Midbrain (tissue), 1 donor: ENCODE measurements at regions not wholly inside any gene's neighbourhood (a gene's known extent, or its start where the extent isn't known, plus 50 kb on each side); places are given as distances from the start of the nearest gene placed in this dataset.

ENCODE experiments used
- DNase-seq: peaks from one replicate; lab custom pipeline; 2025; lab: John Stamatoyannopoulos, UW

DNA sequence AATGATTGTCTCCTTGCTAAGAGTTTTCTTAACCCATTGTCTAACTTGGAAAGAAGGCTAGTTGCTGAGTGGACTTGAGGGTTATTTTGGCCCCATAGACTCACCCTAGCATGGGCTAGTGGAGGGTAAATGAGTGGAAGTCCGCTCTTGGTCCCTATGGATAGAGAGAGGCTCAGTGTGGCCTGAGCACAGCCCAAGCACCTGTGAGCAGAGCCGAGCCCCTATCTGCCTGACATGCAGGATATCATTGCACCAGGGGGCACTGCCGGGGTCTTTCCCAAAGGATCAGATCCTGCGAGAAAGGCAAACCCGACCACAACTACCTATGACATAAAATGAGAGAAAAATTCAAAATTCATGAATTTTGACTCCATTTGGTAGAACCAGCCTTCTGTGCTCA is 70.6 kb upstream of the GGTLC1 start:
- DNase-seq, result no peak

GRCh38 chr20:24056491-24056890 is 67.9 kb upstream of the GGTLC1 start:
- DNase-seq, result no peak

GRCh38 chr20:24052599-24053275 is 64.2 kb upstream of the GGTLC1 start:
- no peak for DNase-seq

GRCh38 chr20:24051160-24051559 is 62.6 kb upstream of the GGTLC1 start:
- DNase-seq, result no peak

DNA sequence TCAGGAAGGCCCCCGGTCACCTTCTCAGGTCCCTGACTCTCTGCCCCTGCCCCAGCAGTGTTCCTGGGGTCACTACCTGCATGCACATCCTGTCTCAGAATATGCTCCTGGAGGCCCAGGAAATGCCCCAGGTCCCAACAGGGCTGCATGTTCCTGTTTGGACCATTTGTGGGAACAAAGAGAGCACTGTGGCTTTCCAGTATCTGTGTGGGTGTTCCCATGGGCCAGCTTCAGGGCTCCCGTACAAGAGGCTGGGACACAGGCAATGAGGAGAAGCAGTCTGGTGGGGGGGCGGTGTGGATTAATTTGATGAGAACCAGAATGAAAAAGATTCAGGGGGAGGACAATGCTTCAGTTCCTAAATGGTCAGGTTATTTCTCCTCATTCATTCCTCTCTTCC is 61.5 kb upstream of the GGTLC1 start:
- no peak for DNase-seq

DNA sequence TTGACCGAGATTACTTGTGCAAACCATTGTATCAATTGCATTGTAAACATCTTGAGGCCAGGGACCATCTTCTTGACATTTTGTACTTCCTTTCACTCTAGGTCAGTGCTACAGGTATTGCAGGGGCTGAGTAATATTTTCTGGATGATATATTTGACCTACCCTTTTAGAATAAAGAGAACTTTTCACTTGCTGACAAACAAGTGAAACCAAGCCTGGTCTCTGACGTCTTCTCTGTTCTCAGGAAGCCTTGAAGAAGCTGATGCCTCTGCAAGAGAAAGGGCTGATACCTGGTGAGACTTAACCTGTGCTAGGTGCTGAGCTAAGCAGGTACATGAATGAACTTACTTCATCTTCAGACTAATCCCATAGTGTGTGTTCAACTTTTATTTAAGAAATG is 60.5 kb upstream of the GGTLC1 start:
- DNase-seq, result no peak

DNA sequence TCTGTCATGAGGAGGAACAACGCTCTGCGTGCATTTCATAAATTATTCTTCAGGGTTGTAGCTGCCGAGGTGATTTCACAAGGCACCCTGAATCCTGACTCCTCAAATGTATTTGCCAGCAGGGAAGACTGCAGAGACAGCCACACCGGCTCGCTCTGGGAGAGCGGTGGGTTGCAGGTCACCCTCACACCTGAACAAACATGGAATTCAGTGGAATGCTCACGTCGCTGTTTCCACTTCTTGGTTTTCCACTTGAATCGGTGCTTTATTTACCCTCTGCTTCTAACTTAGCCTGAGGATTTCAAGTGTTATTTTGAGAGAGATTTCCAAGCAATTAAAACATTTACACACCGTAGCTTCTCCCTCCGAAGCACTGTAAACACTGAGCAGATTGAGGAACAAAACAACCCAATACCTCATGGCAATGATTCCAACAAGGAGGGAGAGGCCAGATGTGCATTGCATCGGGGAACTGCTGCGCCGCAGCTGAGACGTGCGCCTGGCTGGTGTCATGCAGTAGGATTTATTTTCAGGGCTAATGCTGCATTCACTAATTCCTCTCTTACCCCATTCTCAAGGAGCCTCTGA is 59.5 kb upstream of the GGTLC1 start:
- DNase-seq, result no peak

DNA sequence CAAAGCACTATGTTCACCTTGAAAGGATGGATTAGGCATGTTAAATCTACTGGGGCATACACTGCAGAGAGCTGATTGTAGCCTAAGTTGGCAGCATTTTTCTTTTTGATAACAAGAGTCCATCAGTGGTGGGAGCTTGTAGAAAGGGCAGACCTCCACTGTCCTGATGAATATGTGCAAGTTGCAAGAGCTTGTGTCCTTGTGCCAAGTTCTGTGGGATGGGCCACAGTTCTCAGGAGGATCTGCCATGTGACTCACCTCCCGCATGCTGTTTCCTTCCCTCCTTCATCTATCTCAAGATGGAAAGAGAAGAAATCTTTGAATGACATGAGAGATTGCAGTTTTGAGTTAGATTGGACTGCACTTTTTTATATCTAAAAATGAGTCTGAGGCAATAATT is 58.3 kb upstream of the GGTLC1 start:
- no peak for DNase-seq

- DNase-seq, result no peak
Observed at GRCh38 chr20:24045621-24046318, 57.2 kb upstream of the GGTLC1 start.

GRCh38 chr20:24043294-24043693 is 54.7 kb upstream of the GGTLC1 start:
- no peak for DNase-seq

DNA sequence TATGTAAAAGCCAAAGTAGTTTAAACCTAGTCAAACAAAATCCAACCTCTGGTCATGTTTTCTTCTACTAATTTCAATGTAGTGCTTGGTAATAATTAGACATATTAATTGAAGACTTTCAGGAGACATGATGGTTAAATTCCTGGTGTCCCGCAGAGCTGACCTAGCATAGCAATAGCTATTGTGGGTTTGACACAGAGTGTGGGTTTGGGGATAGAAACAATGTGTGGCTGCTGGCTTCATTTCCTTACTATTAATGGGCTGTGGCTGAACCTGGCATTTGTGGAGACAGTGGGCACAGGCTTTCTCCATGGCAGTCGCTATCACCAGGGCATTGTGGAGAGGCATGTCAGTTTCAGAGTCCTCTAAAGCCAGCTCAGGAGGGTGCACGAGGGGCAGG is 54.1 kb upstream of the GGTLC1 start:
- DNase-seq, result no peak

- no peak for DNase-seq
Observed at GRCh38 chr20:24040896-24041459, 52.4 kb upstream of the GGTLC1 start.

- DNase-seq, result no peak
Observed at GRCh38 chr20:24039196-24039595, 50.6 kb upstream of the GGTLC1 start.
